ENCODE measurements at regions not wholly inside any gene's neighbourhood (a gene's known extent, or its start where the extent isn't known, plus 50 kb on each side); places are given as distances from the start of the nearest gene placed in this dataset.

- TF ChIP-seq CTCF (conservative IDR thresholded peaks at IDR 0.05; ENCODE audit: low read depth, low read length) (no peak), CEBPB (IDR thresholded peaks at IDR 0.05; ENCODE audit: low read depth, low read length) (no peak), POLR2A (IDR thresholded peaks at IDR 0.05; ENCODE audit: low read depth, low read length) (no peak), SMC3 (IDR thresholded peaks at IDR 0.05; ENCODE audit: low read depth, low read length) (no peak), MAZ (IDR thresholded peaks at IDR 0.05; ENCODE audit: borderline replicate concordance, low read depth, low read length) (no peak)
Observed at GRCh38 chr3:11703146-11703545, 59.4 kb upstream of the VGLL4 start.

Data from IMR-90 (cell line).